Naive thymus-derived CD4-positive, alpha-beta T cell (primary cell): ENCODE measurements at regions not wholly inside any gene's neighbourhood (a gene's known extent, or its start where the extent isn't known, plus 50 kb on each side); places are given as distances from the start of the nearest gene placed in this dataset.
A peak's percentile ranks its signal among the peaks of the same experiment; 100 is the strongest.

Experiments
- ATAC-seq: fragments of 150-1000 bp; cut with Tn5 transposase; 2 replicates; pipeline ENCODE4 v1.10.0; 2021; ENCODE audit warnings: mild to moderate bottlenecking, moderate library complexity
- CTCF ChIA-PET: fragments of 350-600 bp; sonication (Branson Sonifier 250); formaldehyde crosslinking; loops from one replicate; lab custom pipeline; 2021; ENCODE audit warnings: antibody characterized with exemption; lab: Charles Lee
- POLR2A ChIA-PET: fragments of 350-600 bp; sonication (Branson Sonifier 250); formaldehyde crosslinking; loops from one replicate; lab custom pipeline; 2021; ENCODE audit warnings: antibody characterized with exemption, inconsistent platforms; lab: Charles Lee
- DNase-seq, 9 donors: peaks; one replicate each; pipeline versions ENCODE4 v3.0.0 to v3.0.0-alpha.2; 2020 to 2022; ENCODE audit warnings: mixed read lengths in 1 of 9
- H3K27ac ChIP-seq: one replicate; pipeline ENCODE4 v1.7.0; 2013; ENCODE audit warnings: mild to moderate bottlenecking, low read depth, low read length, moderate library complexity
- H3K27me3 ChIP-seq, 2 donors: one replicate each; pipeline ENCODE4 v1.7.0; 2013; ENCODE audit warnings: low read length in 2 of 2, mild to moderate bottlenecking in 2 of 2, moderate library complexity in 2 of 2; ENCODE audit not compliant: control insufficient read depth in 2 of 2, insufficient read depth in 2 of 2
- H3K36me3 ChIP-seq, 3 experiments: 1 replicate in 2 of 3; 2 replicates in 1 of 3; pipeline ENCODE4 v1.7.0; 2013; ENCODE audit warnings: low read length in 3 of 3, mild to moderate bottlenecking in 3 of 3, moderate library complexity in 1 of 3; ENCODE audit not compliant: insufficient read depth in 3 of 3, control insufficient read depth in 2 of 3
- H3K4me1 ChIP-seq, 2 donors: one replicate each; pipeline ENCODE4 v1.7.0; 2013; ENCODE audit warnings: low read length in 2 of 2, mild to moderate bottlenecking in 2 of 2, moderate library complexity in 1 of 2; ENCODE audit not compliant: control insufficient read depth in 2 of 2, insufficient read depth in 2 of 2
- H3K4me3 ChIP-seq: 2 replicates; pipeline ENCODE4 v1.7.0; 2013; ENCODE audit warnings: mild to moderate bottlenecking, low read length
- H3K9me3 ChIP-seq, 3 experiments: 1 replicate in 2 of 3; 2 replicates in 1 of 3; pipeline ENCODE4 v1.7.0; 2013; ENCODE audit warnings: low read length in 3 of 3; ENCODE audit not compliant: control insufficient read depth in 2 of 3
- H3K27ac Mint-ChIP-seq, 9 donors: one replicate each; pipeline ENCODE4 v1.8.0; 2020 to 2022; ENCODE audit warnings: mixed read lengths in 9 of 9, mild to moderate bottlenecking in 8 of 9, moderate library complexity in 5 of 9, inconsistent platforms in 2 of 9
- H3K27me3 Mint-ChIP-seq, 5 donors: one replicate each; pipeline ENCODE4 v1.8.0; 2021 to 2022; ENCODE audit warnings: mixed read lengths in 5 of 5, mild to moderate bottlenecking in 1 of 5
- H3K36me3 Mint-ChIP-seq, 5 donors: one replicate each; pipeline ENCODE4 v1.8.0; 2020 to 2022; ENCODE audit warnings: mixed read lengths in 5 of 5, mild to moderate bottlenecking in 3 of 5, inconsistent platforms in 1 of 5
- H3K4me1 Mint-ChIP-seq, 7 donors: one replicate each; pipeline ENCODE4 v1.8.0; 2020 to 2022; ENCODE audit warnings: mixed read lengths in 7 of 7, mild to moderate bottlenecking in 3 of 7, inconsistent platforms in 1 of 7
- H3K4me3 Mint-ChIP-seq, 10 donors: one replicate each; pipeline ENCODE4 v1.8.0; 2020 to 2022; ENCODE audit warnings: mild to moderate bottlenecking in 10 of 10, mixed read lengths in 10 of 10, moderate library complexity in 6 of 10, inconsistent platforms in 2 of 10
- H3K9me3 Mint-ChIP-seq, 11 donors: one replicate each; pipeline ENCODE4 v1.8.0; 2020 to 2022; ENCODE audit warnings: mixed read lengths in 11 of 11, mild to moderate bottlenecking in 4 of 11, inconsistent platforms in 1 of 11, moderate library complexity in 1 of 11
- intact Hi-C, 2 donors: fragments of 100-400 bp; cut with micrococcal nuclease; formaldehyde crosslinking; loops; one replicate each; pipeline ENCODE4 v1.15.1; 2023

DNA sequence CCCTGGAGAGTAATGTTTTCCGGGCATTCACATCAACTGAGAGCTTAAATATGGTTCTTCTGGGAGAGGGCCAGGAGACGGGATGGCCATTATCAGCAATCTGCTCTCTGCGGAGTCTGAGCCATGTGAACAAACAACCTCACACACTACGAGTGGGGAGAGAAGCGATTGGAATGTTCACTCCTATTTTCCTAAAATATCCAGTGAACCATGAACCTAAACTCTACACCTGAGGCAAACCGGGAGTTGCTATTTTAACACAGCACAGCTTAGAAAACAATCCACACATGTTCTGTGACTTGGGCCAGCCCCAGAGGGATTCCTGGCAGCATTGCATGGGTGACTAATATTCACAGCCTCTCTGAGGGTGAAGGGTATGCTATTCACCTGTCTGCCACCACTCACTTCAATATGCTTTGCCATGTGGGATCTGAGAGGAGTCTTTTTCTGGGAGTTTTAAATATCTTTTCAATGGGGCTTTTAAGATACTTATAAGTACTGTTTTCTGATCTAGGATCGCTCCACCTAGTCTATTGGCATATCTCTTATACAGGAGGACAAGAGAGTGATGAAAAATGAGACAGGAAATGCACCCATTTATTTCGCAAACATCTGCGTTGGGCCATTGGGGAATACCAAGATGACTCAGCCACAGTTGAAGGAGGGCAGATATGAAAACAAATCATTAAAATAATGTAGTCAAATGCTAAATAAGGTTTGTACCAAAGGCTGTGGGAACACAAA lies 72.6 kb upstream of the SERP2 start:
- peak; percentile 44 for ATAC-seq
- H3K4me3 Mint-ChIP-seq = peak overlapping the region in 1 of 10 donors; percentile 5
- CTCF ChIA-PET = no interaction called here
- peaks cover 0 to 2% of the 10 kb centered on the region in 2 donors for H3K4me1 ChIP-seq
- peaks cover 8 to 30% (median 23%) of the 10 kb centered on the region in 7 donors for H3K4me1 Mint-ChIP-seq
- POLR2A ChIA-PET = no interaction called here
- no peak for DNase-seq
- peaks cover 0 to 12% (median 0%) of the 10 kb centered on the region in 11 donors for H3K9me3 Mint-ChIP-seq
- no peaks in the 10 kb centered on the region for H3K36me3 ChIP-seq
- intact Hi-C loops = no loop called here
- H3K4me3 ChIP-seq = no peak overlapping the region
- no peaks in the 10 kb centered on the region for H3K27me3 ChIP-seq
- H3K27ac ChIP-seq = no peak overlapping the region
- H3K9me3 ChIP-seq = no peaks in the 10 kb centered on the region
- peaks cover 0 to 11% (median 5%) of the 10 kb centered on the region in 5 donors for H3K27me3 Mint-ChIP-seq
- peak overlapping the region in 3 of 9 donors; percentile 1 to 46 (median 12) for H3K27ac Mint-ChIP-seq
- H3K36me3 Mint-ChIP-seq = peaks cover 0 to 10% (median 0%) of the 10 kb centered on the region in 5 donors

DNA sequence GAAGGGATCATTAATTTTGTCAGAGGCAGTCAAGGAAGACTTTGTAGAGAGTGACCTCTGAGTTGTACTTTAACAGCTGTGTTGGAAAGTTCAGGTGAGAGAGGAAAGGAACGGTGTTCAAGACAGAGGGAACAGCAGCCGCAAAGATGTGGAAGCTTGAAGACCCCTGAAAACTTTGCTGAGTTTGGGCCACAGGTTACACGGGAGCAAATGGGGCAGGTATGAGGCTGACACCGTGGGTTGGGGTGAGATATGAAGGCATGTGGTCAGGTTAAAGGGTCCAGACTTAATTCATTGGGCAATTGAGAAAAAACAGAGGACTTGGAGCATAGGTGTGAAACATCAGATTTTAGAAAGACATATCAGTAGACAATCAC lies 72.0 kb upstream of the SERP2 start:
- H3K27ac ChIP-seq = no peak overlapping the region
- H3K4me3 ChIP-seq = no peak overlapping the region
- ChIA-PET POLR2A (no interaction called here), CTCF (no interaction called here)
- no peak for ATAC-seq
- peaks cover 0 to 7% of the 10 kb centered on the region in 2 donors for H3K4me1 ChIP-seq
- H3K4me3 Mint-ChIP-seq = peak overlapping the region in 1 of 10 donors; percentile 5
- peaks cover 0 to 11% (median 5%) of the 10 kb centered on the region in 5 donors for H3K27me3 Mint-ChIP-seq
- no peaks in the 10 kb centered on the region for H3K36me3 ChIP-seq
- H3K27ac Mint-ChIP-seq = peak overlapping the region in 3 of 9 donors; percentile 1 to 46 (median 12)
- H3K9me3 Mint-ChIP-seq = peaks cover 0 to 12% (median 0%) of the 10 kb centered on the region in 11 donors
- intact Hi-C loops = no loop called here
- H3K4me1 Mint-ChIP-seq = peaks cover 11 to 33% (median 28%) of the 10 kb centered on the region in 7 donors
- H3K9me3 ChIP-seq = no peaks in the 10 kb centered on the region
- H3K27me3 ChIP-seq = no peaks in the 10 kb centered on the region
- peaks cover 0 to 10% (median 0%) of the 10 kb centered on the region in 5 donors for H3K36me3 Mint-ChIP-seq
- no peak for DNase-seq

DNA sequence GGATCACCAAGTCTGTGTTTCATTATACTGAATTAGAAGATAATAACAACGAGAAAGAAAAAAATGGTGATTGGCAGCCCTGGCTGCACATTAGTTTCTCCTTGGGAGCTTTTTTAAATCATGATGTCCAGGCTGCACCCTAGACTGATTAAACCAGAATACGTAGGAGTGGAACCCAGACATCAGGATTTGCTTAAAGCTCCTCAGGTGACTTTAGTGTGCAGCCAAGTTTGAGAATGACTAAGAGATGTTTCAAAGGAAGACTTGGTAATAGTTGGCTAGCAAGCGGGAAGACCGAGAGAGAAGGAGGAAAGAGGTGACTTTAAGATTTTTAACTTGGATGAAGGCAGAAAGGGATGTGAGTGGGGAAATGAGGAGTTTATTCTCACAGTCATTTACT lies 71.4 kb upstream of the SERP2 start:
- Histone ChIP-seq H3K4me1 (peaks cover 0 to 10% of the 10 kb centered on the region in 2 donors), H3K9me3 (no peaks in the 10 kb centered on the region), H3K27me3 (no peaks in the 10 kb centered on the region), H3K4me3 (no peak overlapping the region), H3K36me3 (no peaks in the 10 kb centered on the region), H3K27ac (no peak overlapping the region)
- Mint-ChIP-seq H3K4me1 (peaks cover 15 to 39% (median 35%) of the 10 kb centered on the region in 7 donors), H3K36me3 (peaks cover 0 to 10% (median 0%) of the 10 kb centered on the region in 5 donors), H3K9me3 (peaks cover 0 to 12% (median 0%) of the 10 kb centered on the region in 11 donors), H3K27me3 (peaks cover 0 to 11% (median 5%) of the 10 kb centered on the region in 5 donors), H3K27ac (peak overlapping the region in 1 of 9 donors; percentile 13), H3K4me3 (no peak overlapping the region)
- CTCF ChIA-PET = interaction anchor here (0.7 kb wide), 1 partner anchor 257 kb away, joined by 3 read pairs; no protein-coding TSS in a partner anchor
- DNase-seq (no peak), ATAC-seq (no peak)
- POLR2A ChIA-PET = no interaction called here
- intact Hi-C loops = no loop called here

DNA sequence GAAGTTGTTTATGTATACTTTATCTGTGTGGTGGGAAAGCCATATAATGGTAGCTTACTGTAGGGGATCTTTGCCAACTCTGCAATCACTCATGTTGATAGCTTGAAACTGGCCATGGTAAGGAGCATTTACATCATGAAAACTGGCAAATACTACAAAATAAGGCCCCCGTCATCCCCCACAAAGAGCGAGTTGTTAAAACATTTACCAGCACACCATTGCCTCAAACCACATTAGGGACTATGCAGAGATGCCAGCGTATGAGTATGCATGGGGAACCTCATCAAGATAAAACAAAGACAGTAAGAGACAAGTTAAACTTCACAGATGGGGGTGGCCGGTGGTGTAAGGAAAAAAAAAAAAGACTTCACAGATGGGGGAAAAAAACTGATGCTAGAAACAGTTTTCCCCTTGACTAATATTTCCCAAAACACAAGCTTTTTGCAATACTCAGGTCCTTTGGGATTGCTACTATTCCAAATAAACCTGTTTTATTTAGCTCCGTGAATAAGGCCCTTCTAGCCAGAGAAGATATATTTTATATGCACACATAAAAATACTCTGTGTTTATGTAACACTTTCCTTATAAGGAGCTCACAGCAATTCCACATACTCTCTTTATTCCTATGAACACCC lies 70.6 kb upstream of the SERP2 start:
- H3K27ac ChIP-seq = no peak overlapping the region
- H3K4me3 Mint-ChIP-seq = no peak overlapping the region
- ChIA-PET CTCF (interaction anchor here (0.7 kb wide), 1 partner anchor 258 kb away, joined by 3 read pairs; no protein-coding TSS in a partner anchor), POLR2A (no interaction called here)
- H3K27me3 Mint-ChIP-seq = peaks cover 0 to 11% (median 5%) of the 10 kb centered on the region in 5 donors
- peaks cover 0 to 12% (median 0%) of the 10 kb centered on the region in 11 donors for H3K9me3 Mint-ChIP-seq
- DNase-seq = no peak
- peaks cover 15 to 46% (median 37%) of the 10 kb centered on the region in 7 donors for H3K4me1 Mint-ChIP-seq
- H3K36me3 ChIP-seq = no peaks in the 10 kb centered on the region
- peak overlapping the region in 1 of 9 donors; percentile 43 for H3K27ac Mint-ChIP-seq
- H3K4me1 ChIP-seq = peaks cover 0 to 10% of the 10 kb centered on the region in 2 donors
- H3K36me3 Mint-ChIP-seq = peaks cover 0 to 10% (median 0%) of the 10 kb centered on the region in 5 donors
- no peaks in the 10 kb centered on the region for H3K27me3 ChIP-seq
- no peak for ATAC-seq
- H3K4me3 ChIP-seq = no peak overlapping the region
- intact Hi-C loops = no loop called here
- H3K9me3 ChIP-seq = no peaks in the 10 kb centered on the region

DNA sequence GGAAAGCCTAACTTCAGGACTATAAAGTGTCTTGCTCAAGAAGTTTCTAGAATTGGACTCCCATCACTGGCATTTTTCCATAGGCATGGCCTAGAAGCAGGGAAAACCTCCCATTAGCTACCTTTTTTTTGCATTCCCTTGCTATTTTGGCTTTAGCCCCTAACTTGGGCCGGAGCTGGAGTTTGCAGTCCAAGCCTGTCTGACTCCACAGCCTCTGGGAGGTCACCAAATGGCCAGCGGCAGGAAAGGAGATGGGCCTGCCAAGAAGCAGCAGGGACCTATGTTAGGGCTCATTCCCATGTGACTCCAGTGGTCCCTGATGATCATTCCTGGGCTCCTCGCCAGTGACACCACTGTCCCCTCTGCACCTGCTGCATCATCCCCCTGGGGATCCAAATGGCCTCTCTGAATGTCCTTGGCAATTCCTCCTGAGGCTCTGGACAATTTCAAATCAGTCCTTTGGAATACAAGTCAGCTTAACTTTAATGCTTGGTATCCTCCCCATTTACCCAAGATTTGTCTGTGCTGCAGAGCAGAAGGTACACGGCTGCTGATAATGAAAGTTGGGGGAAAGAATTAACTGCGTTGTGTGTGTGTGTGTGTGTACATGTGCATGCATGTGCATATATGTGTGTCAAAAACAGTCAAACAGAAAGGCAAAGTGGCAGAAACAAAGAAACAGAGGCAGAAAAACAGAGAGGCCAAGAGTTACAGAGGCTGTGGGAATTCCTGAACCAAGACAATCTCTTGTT lies 69.8 kb upstream of the SERP2 start:
- peak overlapping the region in 4 of 9 donors; percentile 2 to 71 (median 30) for H3K27ac Mint-ChIP-seq
- peaks cover 0 to 10% of the 10 kb centered on the region in 2 donors for H3K4me1 ChIP-seq
- peak overlapping the region in 1 of 10 donors; percentile 31 for H3K4me3 Mint-ChIP-seq
- H3K4me1 Mint-ChIP-seq = peaks cover 17 to 47% (median 37%) of the 10 kb centered on the region in 7 donors
- CTCF ChIA-PET = no interaction called here
- POLR2A ChIA-PET = no interaction called here
- H3K4me3 ChIP-seq = no peak overlapping the region
- intact Hi-C loops = no loop called here
- peaks cover 0 to 10% (median 0%) of the 10 kb centered on the region in 11 donors for H3K9me3 Mint-ChIP-seq
- DNase-seq (no peak), ATAC-seq (no peak)
- no peaks in the 10 kb centered on the region for H3K9me3 ChIP-seq
- H3K36me3 ChIP-seq = no peaks in the 10 kb centered on the region
- H3K27me3 Mint-ChIP-seq = peaks cover 0 to 11% (median 5%) of the 10 kb centered on the region in 5 donors
- H3K27ac ChIP-seq = no peak overlapping the region
- peaks cover 0 to 10% (median 0%) of the 10 kb centered on the region in 5 donors for H3K36me3 Mint-ChIP-seq
- H3K27me3 ChIP-seq = no peaks in the 10 kb centered on the region

DNA sequence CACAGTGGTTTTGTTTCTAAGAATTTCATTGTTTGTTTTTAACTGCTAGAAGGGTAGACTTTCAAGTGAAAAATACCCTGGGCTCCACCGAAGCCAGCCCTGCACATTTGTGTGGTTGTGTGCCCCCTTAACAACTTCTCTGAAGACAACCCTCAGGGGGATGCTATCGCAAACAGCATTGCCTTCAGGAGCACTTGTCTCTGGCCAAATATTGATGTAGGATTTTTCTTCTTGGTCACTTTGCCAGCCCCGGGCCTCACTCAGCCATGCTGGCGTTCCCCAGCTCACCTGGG lies 69.2 kb upstream of the SERP2 start:
- Histone ChIP-seq H3K4me3 (no peak overlapping the region), H3K4me1 (peaks cover 0 to 10% of the 10 kb centered on the region in 2 donors), H3K36me3 (no peaks in the 10 kb centered on the region), H3K9me3 (no peaks in the 10 kb centered on the region), H3K27ac (no peak overlapping the region), H3K27me3 (no peaks in the 10 kb centered on the region)
- Mint-ChIP-seq H3K27me3 (peaks cover 0 to 8% (median 5%) of the 10 kb centered on the region in 5 donors), H3K9me3 (peaks cover 0 to 10% (median 0%) of the 10 kb centered on the region in 11 donors), H3K4me3 (no peak overlapping the region), H3K36me3 (peaks cover 0 to 10% (median 0%) of the 10 kb centered on the region in 5 donors), H3K27ac (peak overlapping the region in 3 of 9 donors; percentile 2 to 71 (median 33)), H3K4me1 (peaks cover 17 to 47% (median 37%) of the 10 kb centered on the region in 7 donors)
- ChIA-PET CTCF (no interaction called here), POLR2A (no interaction called here)
- ATAC-seq (no peak), DNase-seq (no peak)
- intact Hi-C loops = no loop called here
